Aorta (tissue), 5 donors: ENCODE measurements at regions not wholly inside any gene's neighbourhood (a gene's known extent, or its start where the extent isn't known, plus 50 kb on each side); places are given as distances from the start of the nearest gene placed in this dataset.

ENCODE experiments used
- ATAC-seq: fragments of 200-7000 bp; cut with Tn5 transposase; one replicate; pipeline ENCODE4 v1.9.1; 2022; ENCODE audit warnings: moderate library complexity; ENCODE audit not compliant: low FRiP score
- DNase-seq, 2 donors: peaks; one replicate each; pipeline ENCODE4 v3.0.0-alpha.2; 2020
- H3K27ac ChIP-seq, 2 donors: one replicate each; pipeline ENCODE4 v1.5.1; 2013; ENCODE audit warnings: low read length in 2 of 2, mild to moderate bottlenecking in 2 of 2, moderate library complexity in 2 of 2, control low read depth in 1 of 2, inconsistent platforms in 1 of 2, low read depth in 1 of 2
- H3K27me3 ChIP-seq, 2 donors: one replicate each; pipeline ENCODE4 v1.6.1; 2013; ENCODE audit warnings: control low read depth in 1 of 2, low read length in 1 of 2, mild to moderate bottlenecking in 1 of 2, moderate library complexity in 1 of 2; ENCODE audit not compliant: insufficient read depth in 2 of 2, control insufficient read depth in 1 of 2
- H3K36me3 ChIP-seq, 2 donors: one replicate each; pipeline ENCODE4 v1.6.1; 2013; ENCODE audit warnings: control low read depth in 1 of 2, low read length in 1 of 2, mild to moderate bottlenecking in 1 of 2; ENCODE audit not compliant: insufficient read depth in 2 of 2, control insufficient read depth in 1 of 2
- H3K4me1 ChIP-seq, 2 donors: one replicate each; pipeline ENCODE4 v1.6.1; 2013; ENCODE audit warnings: low read length in 2 of 2, control low read depth in 1 of 2, mild to moderate bottlenecking in 1 of 2, moderate library complexity in 1 of 2; ENCODE audit not compliant: insufficient read depth in 2 of 2, control insufficient read depth in 1 of 2
- H3K4me3 ChIP-seq, 2 donors: one replicate each; pipeline ENCODE4 v1.5.1; 2013; ENCODE audit warnings: low read length in 2 of 2, control low read depth in 1 of 2, mild to moderate bottlenecking in 1 of 2
- H3K9me3 ChIP-seq: one replicate; pipeline ENCODE4 v1.6.1; 2013; ENCODE audit warnings: mild to moderate bottlenecking, low read length; ENCODE audit not compliant: control insufficient read depth
- WGBS, 2 donors: extraction: QIAGEN DNeasy Blood & Tissue Kit; methylation state at CpG; one replicate each; pipeline ENCODE4 v1.1.7; 2013; 5-methylcytosine and 5-hydroxymethylcytosine counted together
- intact Hi-C, 2 donors: fragments of 100-400 bp; cut with DNase I; formaldehyde crosslinking; loops; one replicate each; pipeline versions ENCODE4 v1.14.2 to v1.15.0; 2022
- donor health status: healthy with polysubstance abuse.
- donor health status: Bipolar disorder and iron deficiency.
- donor health status: DM: no; HTN: no; CAD: no.
- donor health status: DM: no; HTN: no; CAD: no.
- donor health status: DM: yes; HTN: yes; CAD: no.

DNA sequence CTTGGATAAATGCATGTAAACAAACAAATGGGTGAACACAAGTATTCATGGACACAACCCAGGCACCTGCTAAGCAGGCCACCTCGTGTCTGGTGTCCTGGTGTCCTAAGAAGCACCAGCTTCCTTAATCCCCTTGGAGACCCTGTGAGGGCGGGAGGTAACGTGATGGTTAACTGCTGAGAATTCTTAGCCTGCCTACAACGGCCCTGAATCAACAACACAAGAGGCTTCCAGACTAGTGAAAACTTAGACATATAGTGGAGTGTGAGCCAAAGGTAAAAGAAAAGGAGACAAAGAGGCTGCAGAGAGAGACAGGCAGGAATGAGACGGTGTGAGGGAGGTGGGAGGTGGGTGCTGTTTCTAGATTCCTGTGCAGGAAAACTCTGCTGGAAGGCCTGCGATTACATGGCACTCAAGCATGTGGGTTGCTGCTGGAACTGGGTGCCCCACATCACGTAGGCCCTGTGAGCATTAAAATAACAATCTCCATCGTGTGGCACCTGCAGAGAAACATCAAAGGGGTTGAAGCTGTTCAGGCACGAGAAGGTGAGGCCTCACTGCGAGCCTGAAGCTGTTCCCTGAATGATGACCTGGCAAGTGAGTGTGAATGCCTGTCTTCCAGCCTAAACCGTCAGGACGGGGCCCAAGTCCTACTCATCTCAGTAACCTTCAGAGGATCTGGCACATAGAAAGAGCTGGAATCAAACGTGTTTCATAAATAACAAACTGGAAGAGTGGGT is 64.2 kb downstream of the RPL37A start:
- no peaks in the 10 kb centered on the region for H3K27me3 ChIP-seq
- no peaks in the 10 kb centered on the region for H3K9me3 ChIP-seq
- peaks cover 6 to 7% of the 10 kb centered on the region in 2 donors for H3K4me1 ChIP-seq
- H3K36me3 ChIP-seq = no peaks in the 10 kb centered on the region
- H3K4me3 ChIP-seq = no peak overlapping the region
- WGBS, 2 donors = 51 to 56% methylated on average over 13 of the region's 13 CpGs
- peak overlapping the region in 1 of 2 donors; percentile 32 for H3K27ac ChIP-seq
- intact Hi-C loops = no loop called here
- no peak for ATAC-seq
- no peak for DNase-seq

DNA sequence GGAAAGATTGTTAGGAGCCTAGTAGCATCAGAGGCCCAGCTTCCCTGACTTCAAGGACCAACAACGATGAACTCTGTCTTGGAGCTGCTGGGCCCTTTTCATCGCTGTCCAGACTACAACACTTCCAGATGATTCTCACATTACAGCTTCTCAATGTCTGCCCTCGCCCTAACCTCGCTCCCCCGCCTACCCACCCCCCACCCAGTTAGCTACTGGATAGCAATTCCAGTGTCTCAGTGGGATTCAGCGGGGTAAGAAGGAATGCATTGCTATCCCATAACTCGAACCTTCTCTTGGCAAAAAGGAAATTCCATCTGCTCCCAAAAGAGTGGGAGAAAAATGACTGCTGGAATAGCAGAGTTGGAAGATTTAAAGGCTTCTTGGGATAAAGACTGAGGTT is 65.0 kb downstream of the RPL37A start:
- DNase-seq = no peak
- H3K27ac ChIP-seq = no peak overlapping the region
- ATAC-seq = no peak
- no peaks in the 10 kb centered on the region for H3K36me3 ChIP-seq
- peaks cover 0 to 7% of the 10 kb centered on the region in 2 donors for H3K4me1 ChIP-seq
- H3K9me3 ChIP-seq = no peaks in the 10 kb centered on the region
- intact Hi-C loops = no loop called here
- no peak overlapping the region for H3K4me3 ChIP-seq
- H3K27me3 ChIP-seq = no peaks in the 10 kb centered on the region
- 85 to 87% methylated on average over 7 of the region's 7 CpGs for WGBS, 2 donors

DNA sequence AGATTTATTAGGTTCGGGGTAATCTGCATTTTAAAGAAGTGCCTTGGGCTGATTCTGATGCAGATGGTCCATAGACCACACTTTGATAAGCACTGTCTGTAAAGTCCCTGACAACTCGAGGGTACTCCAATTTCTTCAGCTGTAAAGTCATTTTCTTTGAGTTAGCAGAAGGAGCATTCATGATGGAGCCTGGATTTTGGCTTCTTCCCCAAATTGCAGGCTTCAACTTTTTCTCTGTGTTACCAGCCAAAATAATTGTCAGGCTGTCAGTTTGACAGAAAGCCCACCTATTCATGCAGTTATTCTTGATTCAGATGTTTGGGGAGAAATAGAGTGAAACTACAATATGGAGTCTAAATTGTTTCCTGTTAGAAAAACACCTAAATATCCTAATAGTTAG is 66.0 kb downstream of the RPL37A start:
- Histone ChIP-seq H3K27ac (no peak overlapping the region), H3K27me3 (no peaks in the 10 kb centered on the region), H3K9me3 (no peaks in the 10 kb centered on the region), H3K4me3 (no peak overlapping the region), H3K36me3 (no peaks in the 10 kb centered on the region), H3K4me1 (peaks cover 2 to 7% of the 10 kb centered on the region in 2 donors)
- 72 to 81% methylated on average over 2 of the region's 2 CpGs for WGBS, 2 donors
- DNase-seq (no peak), ATAC-seq (no peak)
- intact Hi-C loops = loop anchor here in 1 of 2 donors (5.0 kb wide), 1 partner anchor 42 kb away; no protein-coding TSS in a partner anchor

DNA sequence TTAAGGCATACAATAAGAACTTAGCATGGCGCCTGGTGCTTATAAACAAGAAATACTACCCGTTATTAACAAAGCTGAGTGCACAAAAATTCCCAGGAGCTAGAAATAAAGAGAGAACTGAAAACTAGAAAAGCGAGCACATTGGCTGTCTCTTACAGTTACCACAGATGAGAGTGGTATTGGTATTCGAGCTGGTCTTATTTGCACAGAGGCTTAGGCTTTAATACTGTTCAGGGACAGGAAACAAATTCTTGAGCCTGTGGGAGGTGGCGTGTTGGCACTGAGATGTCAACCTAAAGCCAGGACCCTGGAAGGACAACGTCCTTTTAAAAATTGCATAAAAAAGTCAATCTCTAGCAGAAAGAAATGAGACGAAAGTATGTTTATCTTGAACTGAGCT is 67.3 kb upstream of the IGFBP2 start:
- intact Hi-C loops = loop anchor here in 1 of 2 donors (5.0 kb wide), 1 partner anchor 44 kb away; no protein-coding TSS in a partner anchor
- DNase-seq (no peak), ATAC-seq (no peak)
- Histone ChIP-seq H3K27ac (peak overlapping the region; percentile 13 to 43), H3K4me1 (peaks cover 0 to 2% of the 10 kb centered on the region in 2 donors), H3K36me3 (no peaks in the 10 kb centered on the region), H3K27me3 (no peaks in the 10 kb centered on the region), H3K4me3 (no peak overlapping the region), H3K9me3 (no peaks in the 10 kb centered on the region)
- WGBS, 2 donors = 16% methylated on average over 7 of the region's 7 CpGs

DNA sequence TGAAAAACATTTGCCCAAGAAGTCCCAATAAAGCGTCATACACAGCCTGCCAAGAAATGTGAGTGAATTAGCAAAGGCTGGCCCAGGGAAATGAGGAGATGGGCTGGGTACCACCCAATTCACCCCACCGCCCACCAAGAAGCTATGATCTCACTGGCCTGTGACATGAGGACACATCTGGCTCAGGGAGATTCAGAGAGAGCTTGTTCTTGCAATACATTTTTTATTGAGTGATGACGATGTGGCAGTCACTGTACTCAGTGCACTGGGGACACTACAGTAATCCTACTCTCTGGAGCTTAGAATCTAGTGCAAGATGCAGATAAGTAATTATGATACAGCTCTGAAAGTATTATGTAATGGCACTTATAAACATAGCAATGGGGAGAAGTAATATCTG is 64.6 kb upstream of the IGFBP2 start:
- intact Hi-C loops = loop anchor here in 1 of 2 donors (5.0 kb wide), 1 partner anchor 46 kb away; no protein-coding TSS in a partner anchor
- ATAC-seq (no peak), DNase-seq (no peak)
- H3K27me3 ChIP-seq = no peaks in the 10 kb centered on the region
- H3K4me3 ChIP-seq = no peak overlapping the region
- peak overlapping the region in 1 of 2 donors; percentile 17 for H3K27ac ChIP-seq
- WGBS, 2 donors = 49 to 58% methylated on average over 3 of the region's 3 CpGs
- H3K9me3 ChIP-seq = no peaks in the 10 kb centered on the region
- peaks cover 0 to 2% of the 10 kb centered on the region in 2 donors for H3K4me1 ChIP-seq
- H3K36me3 ChIP-seq = no peaks in the 10 kb centered on the region

DNA sequence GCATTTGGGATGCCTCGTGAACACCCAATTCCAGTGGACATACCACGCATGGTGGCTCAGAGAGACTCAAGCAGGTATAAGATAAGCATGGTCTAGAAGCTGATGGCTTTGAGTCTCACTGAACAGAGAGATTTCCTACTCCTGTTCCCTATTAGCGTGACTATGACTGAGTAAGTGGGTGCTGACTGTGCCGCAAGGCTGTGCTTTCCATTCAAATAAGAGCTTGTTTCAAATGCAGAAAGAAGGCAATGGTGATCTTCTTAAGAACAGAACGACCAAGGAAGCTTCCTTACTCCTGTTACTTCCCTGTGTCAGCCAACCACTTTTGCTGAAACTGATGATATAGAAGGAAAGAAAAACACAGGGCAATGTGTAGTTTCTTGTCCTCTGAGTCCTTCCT is 63.5 kb upstream of the IGFBP2 start:
- intact Hi-C loops = loop anchor here (5.0 kb wide), 4 partner anchors 32 to 83 kb away; no protein-coding TSS in a partner anchor
- H3K9me3 ChIP-seq = no peaks in the 10 kb centered on the region
- peaks cover 0 to 2% of the 10 kb centered on the region in 2 donors for H3K4me1 ChIP-seq
- ATAC-seq = no peak
- no peak overlapping the region for H3K4me3 ChIP-seq
- H3K27ac ChIP-seq = no peak overlapping the region
- 96 to 97% methylated on average over 5 of the region's 5 CpGs for WGBS, 2 donors
- no peak for DNase-seq
- H3K27me3 ChIP-seq = no peaks in the 10 kb centered on the region
- H3K36me3 ChIP-seq = no peaks in the 10 kb centered on the region

DNA sequence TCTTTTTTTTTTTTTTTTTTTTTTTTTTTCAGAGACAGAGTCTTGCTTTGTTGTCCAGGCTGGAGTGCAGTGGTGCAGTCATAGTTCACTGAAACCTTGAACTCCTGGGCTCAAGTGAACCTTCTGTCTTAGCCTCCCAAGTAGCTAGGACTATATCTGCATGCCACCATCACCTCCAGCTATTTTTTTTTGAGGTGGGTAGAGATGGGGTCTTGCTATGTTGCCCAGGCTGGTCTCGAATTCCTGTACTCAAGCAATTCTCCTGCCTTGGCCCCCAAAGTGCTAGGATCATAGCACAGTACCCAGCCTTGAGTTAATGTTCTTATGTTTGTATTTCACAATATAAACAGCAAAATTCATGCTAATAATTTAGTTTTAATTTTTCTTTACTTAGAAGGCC is 62.9 kb upstream of the IGFBP2 start:
- H3K4me3 ChIP-seq = no peak overlapping the region
- no peaks in the 10 kb centered on the region for H3K36me3 ChIP-seq
- peaks cover 0 to 2% of the 10 kb centered on the region in 2 donors for H3K4me1 ChIP-seq
- intact Hi-C loops = loop anchor here (5.0 kb wide), 3 partner anchors 33 to 82 kb away; no protein-coding TSS in a partner anchor
- no peaks in the 10 kb centered on the region for H3K9me3 ChIP-seq
- no peaks in the 10 kb centered on the region for H3K27me3 ChIP-seq
- H3K27ac ChIP-seq = peak overlapping the region in 1 of 2 donors; percentile 38
- no peak for ATAC-seq
- DNase-seq = no peak
- 94 to 95% methylated on average over 1 of the region's 1 CpG for WGBS, 2 donors

DNA sequence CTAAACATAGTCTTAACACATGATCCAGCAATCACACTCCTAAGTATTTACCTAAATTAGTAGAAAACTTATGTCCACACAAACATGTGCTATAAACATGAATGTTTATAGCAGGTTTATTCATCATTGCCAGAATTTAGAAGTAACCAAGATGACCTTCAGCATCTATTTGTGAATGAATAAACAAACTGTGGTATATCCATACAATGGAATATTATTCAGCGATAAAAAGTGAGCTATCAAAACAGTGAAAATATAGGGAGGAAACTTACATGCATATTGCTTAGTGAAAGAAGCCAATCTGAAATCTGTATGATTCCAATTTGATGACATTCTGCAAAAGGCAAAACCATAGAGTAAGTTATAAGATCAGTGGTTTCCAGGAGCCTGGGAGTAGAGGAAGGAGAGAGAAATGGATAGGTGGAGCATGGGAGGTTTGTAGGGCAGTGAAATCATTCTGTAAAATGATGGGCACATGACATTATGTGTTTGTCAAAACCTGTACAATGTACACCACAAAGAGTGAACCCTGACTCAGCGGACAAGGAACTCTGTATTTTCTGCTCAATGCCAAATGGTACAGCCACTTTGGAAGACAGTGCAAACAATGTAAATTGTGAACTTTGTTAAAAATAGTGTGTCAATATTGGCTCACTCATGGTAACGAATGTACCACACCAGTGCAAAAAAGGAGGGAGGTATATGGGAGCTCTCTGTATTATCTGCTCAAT is 61.9 kb upstream of the IGFBP2 start:
- no peak for DNase-seq
- no peaks in the 10 kb centered on the region for H3K27me3 ChIP-seq
- no peak overlapping the region for H3K4me3 ChIP-seq
- no peaks in the 10 kb centered on the region for H3K9me3 ChIP-seq
- H3K4me1 ChIP-seq = peaks cover 0 to 2% of the 10 kb centered on the region in 2 donors
- no peaks in the 10 kb centered on the region for H3K36me3 ChIP-seq
- 70 to 78% methylated on average over 3 of the region's 3 CpGs for WGBS, 2 donors
- intact Hi-C loops = loop anchor here (5.0 kb wide), 3 partner anchors 34 to 81 kb away; no protein-coding TSS in a partner anchor
- H3K27ac ChIP-seq = peak overlapping the region; percentile 2 to 74
- ATAC-seq = no peak
